ENCODE measurements at regions not wholly inside any gene's neighbourhood (a gene's known extent, or its start where the extent isn't known, plus 50 kb on each side); places are given as distances from the start of the nearest gene placed in this dataset.

- H3K4me3 ChIP-seq: no peak overlapping the region
- TF ChIP-seq CTCF (IDR thresholded peaks at IDR 0.05): no peak
- no peak for TF ChIP-seq POLR2A (IDR thresholded peaks at IDR 0.05)
- peaks cover 10% of the 10 kb centered on the region for H3K4me1 ChIP-seq
- H3K9me3 ChIP-seq: no peaks in the 10 kb centered on the region
- intact Hi-C loops (cut with DNase I; ENCODE audit: low total_unique reads): no loop called here
- peak overlapping the region; percentile 10 to 33 for H3K27ac ChIP-seq
- H3K27me3 ChIP-seq: no peaks in the 10 kb centered on the region
- WGBS, 2 donors: 23 to 25% methylated on average over 1 of the region's 1 CpG
- no peaks in the 10 kb centered on the region for H3K36me3 ChIP-seq (ENCODE audit: low read depth, missing control alignments)
- no peak for DNase-seq
Observed at GRCh38 chr11:110791621-110792020, 79.4 kb upstream of the ARHGAP20 start.

- no peak for DNase-seq
- Histone ChIP-seq H3K36me3 (ENCODE audit: low read depth, missing control alignments) (no peaks in the 10 kb centered on the region), H3K4me3 (no peak overlapping the region), H3K27ac (no peak overlapping the region), H3K9me3 (no peaks in the 10 kb centered on the region), H3K27me3 (no peaks in the 10 kb centered on the region), H3K4me1 (peaks cover 10% of the 10 kb centered on the region)
- intact Hi-C loops (cut with DNase I; ENCODE audit: low total_unique reads): no loop called here
- WGBS, 2 donors: 80 to 83% methylated on average over 2 of the region's 2 CpGs
- TF ChIP-seq CTCF (IDR thresholded peaks at IDR 0.05): no peak
- TF ChIP-seq POLR2A (IDR thresholded peaks at IDR 0.05): no peak
Observed at GRCh38 chr11:110787680-110788079, 75.4 kb upstream of the ARHGAP20 start.

GRCh38 chr11:110786226-110786902 lies 74.1 kb upstream of the ARHGAP20 start:
- TF ChIP-seq CTCF (IDR thresholded peaks at IDR 0.05) (no peak), POLR2A (IDR thresholded peaks at IDR 0.05) (no peak)
- DNase-seq: no peak

GRCh38 chr11:110785398-110785797 lies 73.2 kb upstream of the ARHGAP20 start:
- intact Hi-C loops (cut with DNase I; ENCODE audit: low total_unique reads): no loop called here
- DNase-seq: no peak
- no peaks in the 10 kb centered on the region for H3K36me3 ChIP-seq (ENCODE audit: low read depth, missing control alignments)
- H3K9me3 ChIP-seq: no peaks in the 10 kb centered on the region
- H3K27ac ChIP-seq: no peak overlapping the region
- no peak overlapping the region for H3K4me3 ChIP-seq
- no peaks in the 10 kb centered on the region for H3K4me1 ChIP-seq
- no peak for TF ChIP-seq POLR2A (IDR thresholded peaks at IDR 0.05)
- H3K27me3 ChIP-seq: no peaks in the 10 kb centered on the region
- 99 to 100% methylated on average over 1 to 2 of the region's 2 CpGs for WGBS, 2 donors

More at GRCh38 chr11:110786226-110786902, 74.1 kb upstream of the ARHGAP20 start:
- Histone ChIP-seq H3K36me3 (ENCODE audit: low read depth, missing control alignments) (no peaks in the 10 kb centered on the region), H3K4me3 (no peak overlapping the region), H3K27ac (no peak overlapping the region), H3K9me3 (no peaks in the 10 kb centered on the region), H3K27me3 (no peaks in the 10 kb centered on the region), H3K4me1 (peaks cover 2% of the 10 kb centered on the region)
- intact Hi-C loops (cut with DNase I; ENCODE audit: low total_unique reads): no loop called here
- WGBS, 2 donors: 92 to 97% methylated on average over 1 of the region's 1 CpG

- 23 to 47% methylated on average over 2 of the region's 2 CpGs for WGBS, 2 donors
Observed at GRCh38 chr11:110782616-110783015, 70.4 kb upstream of the ARHGAP20 start.

More at GRCh38 chr11:110782616-110783015, 70.4 kb upstream of the ARHGAP20 start:
- H3K36me3 ChIP-seq (ENCODE audit: low read depth, missing control alignments): no peaks in the 10 kb centered on the region
- intact Hi-C loops (cut with DNase I; ENCODE audit: low total_unique reads): no loop called here
- no peaks in the 10 kb centered on the region for H3K9me3 ChIP-seq
- H3K4me3 ChIP-seq: no peak overlapping the region
- no peak overlapping the region for H3K27ac ChIP-seq
- H3K27me3 ChIP-seq: no peaks in the 10 kb centered on the region
- H3K4me1 ChIP-seq: no peaks in the 10 kb centered on the region
- no peak for DNase-seq
- TF ChIP-seq POLR2A (IDR thresholded peaks at IDR 0.05) (no peak), CTCF (IDR thresholded peaks at IDR 0.05) (no peak)

All from testis (tissue), 2 donors.